DOHH2 (cell line): ENCODE measurements at regions not wholly inside any gene's neighbourhood (a gene's known extent, or its start where the extent isn't known, plus 50 kb on each side); places are given as distances from the start of the nearest gene placed in this dataset.

Source experiments
- EZH2phosphoT487 ChIP-seq: fragments of 200-600 bp; sonication (generic); IDR thresholded peaks from 2 replicates; pipeline ENCODE4 v1.6.1; 2017; ENCODE audit warnings: borderline replicate concordance, mild to moderate bottlenecking, antibody characterized with exemption, low read length, moderate library complexity, mixed read lengths
- TF ChIP-seq, protein P1 (sequence below): fragments of 200-600 bp; sonication (generic); IDR thresholded peaks from one replicate; pipeline ENCODE4 v1.5.1; 2014; ENCODE audit warnings: antibody characterized with exemption, mild to moderate bottlenecking, low read depth, low read length; ENCODE audit not compliant: poor library complexity, severe bottlenecking

- TF ChIP-seq, protein P1, sequence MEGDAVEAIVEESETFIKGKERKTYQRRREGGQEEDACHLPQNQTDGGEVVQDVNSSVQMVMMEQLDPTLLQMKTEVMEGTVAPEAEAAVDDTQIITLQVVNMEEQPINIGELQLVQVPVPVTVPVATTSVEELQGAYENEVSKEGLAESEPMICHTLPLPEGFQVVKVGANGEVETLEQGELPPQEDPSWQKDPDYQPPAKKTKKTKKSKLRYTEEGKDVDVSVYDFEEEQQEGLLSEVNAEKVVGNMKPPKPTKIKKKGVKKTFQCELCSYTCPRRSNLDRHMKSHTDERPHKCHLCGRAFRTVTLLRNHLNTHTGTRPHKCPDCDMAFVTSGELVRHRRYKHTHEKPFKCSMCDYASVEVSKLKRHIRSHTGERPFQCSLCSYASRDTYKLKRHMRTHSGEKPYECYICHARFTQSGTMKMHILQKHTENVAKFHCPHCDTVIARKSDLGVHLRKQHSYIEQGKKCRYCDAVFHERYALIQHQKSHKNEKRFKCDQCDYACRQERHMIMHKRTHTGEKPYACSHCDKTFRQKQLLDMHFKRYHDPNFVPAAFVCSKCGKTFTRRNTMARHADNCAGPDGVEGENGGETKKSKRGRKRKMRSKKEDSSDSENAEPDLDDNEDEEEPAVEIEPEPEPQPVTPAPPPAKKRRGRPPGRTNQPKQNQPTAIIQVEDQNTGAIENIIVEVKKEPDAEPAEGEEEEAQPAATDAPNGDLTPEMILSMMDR, result no peak
- TF ChIP-seq EZH2phosphoT487, result no peak
Observed at GRCh38 chr1:88530246-88530645, 153.8 kb upstream of the PKN2 start.
